ENCODE measurements at regions not wholly inside any gene's neighbourhood (a gene's known extent, or its start where the extent isn't known, plus 50 kb on each side); places are given as distances from the start of the nearest gene placed in this dataset.
"Not testable (repeated sequence)": the region's sequence is repeated elsewhere in the genome, so short reads cannot be mapped to it uniquely, and the experiment has no call there.

DNA sequence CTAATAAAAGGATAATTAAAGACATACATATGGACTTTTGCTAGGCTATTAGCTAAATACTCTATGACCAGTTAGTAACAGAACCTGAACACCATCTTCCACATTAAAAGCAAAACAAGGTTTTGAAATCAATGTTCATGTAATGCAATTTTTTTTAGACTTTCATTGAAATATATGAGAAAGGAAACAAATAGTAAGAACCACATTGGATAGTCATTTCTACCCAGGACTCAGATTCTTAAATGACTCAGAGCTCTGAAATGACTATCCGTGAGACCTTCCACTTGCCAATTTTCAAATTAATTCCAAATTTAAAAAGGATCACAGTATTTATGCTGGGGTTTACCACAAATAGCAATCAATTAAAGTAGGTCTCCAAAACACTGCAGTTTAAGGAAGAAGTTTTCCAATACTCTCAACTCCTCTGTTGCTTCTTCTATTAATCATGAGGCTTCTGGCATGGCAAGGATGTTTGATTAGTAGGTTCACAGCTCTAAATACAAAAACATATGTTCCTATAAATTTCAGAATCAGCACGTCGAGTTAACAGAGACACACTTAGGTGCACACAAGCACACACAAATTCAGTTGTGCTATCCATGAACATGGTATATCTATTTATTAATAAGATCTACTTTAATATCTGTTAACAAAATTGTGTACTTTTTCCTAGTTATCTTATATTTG is 841.0 kb downstream of the RNF144A start:
- WGBS, 2 donors (ENCODE audit: low coverage in 1 of 2): 78 to 87% methylated on average over 3 of the region's 3 CpGs
- in situ Hi-C loops (cut with MboI; ENCODE audit: low pct_ligation_motif_present in 1 of 4, low pct_unique_long_range_greater_than_20kb in 1 of 4, low sequenced_read_pairs in 3 of 4): no loop called here
- Histone ChIP-seq H3K4me1 (no peaks in the 10 kb centered on the region), H3K36me3 (no peaks in the 10 kb centered on the region), H3K27me3 (no peaks in the 10 kb centered on the region), H3K27ac (no peak overlapping the region), H3K9me3 (peaks cover 12 to 25% of the 10 kb centered on the region in 2 donors), H3K4me3 (no peak overlapping the region)
- no peak for TF ChIP-seq POLR2A (IDR thresholded peaks at IDR 0.05)
- no peak for DNase-seq
- intact Hi-C loops (cut with DNase I; ENCODE audit: low total_unique reads): no loop called here

DNA sequence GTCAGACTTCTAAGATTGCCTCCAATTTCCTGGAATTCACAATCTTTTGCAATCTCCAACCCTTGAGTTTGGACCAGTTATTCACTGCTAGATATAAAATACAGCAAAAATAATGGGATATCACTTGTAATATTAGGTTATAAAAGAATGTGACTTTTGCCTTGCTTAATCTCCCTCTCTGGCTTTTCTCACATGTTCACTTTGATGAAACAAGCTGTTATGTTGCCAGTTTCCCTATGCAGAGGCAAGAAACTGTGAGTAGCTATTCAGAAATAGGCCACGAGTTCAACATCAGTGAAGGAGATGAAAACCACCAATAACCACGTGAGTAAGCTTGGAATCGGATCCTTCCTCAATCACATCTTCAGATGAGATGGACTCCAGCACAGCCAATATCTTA is 842.7 kb downstream of the RNF144A start:
- H3K27ac ChIP-seq: no peak overlapping the region

DNA sequence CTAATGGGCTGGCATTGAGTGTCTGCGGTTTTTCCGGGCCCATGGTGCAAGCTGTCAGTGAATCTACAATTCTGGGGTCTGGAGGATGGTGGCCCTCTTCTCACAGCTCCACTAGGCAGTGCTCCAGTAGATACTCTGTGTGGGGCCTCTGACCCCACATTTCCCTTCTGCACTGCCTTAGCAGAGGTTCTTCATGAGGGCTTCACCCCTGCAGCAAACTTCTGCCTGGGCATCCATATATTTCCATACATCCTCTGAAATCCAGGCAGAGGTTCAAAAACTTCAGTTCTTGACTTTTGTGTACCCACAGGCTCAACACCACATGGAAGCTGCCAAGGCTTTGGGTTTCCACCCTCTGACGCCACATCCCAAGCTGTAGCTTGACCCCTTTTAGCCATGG is 846.2 kb downstream of the RNF144A start:
- H3K4me1 ChIP-seq; in situ Hi-C loops (cut with MboI; ENCODE audit: low pct_ligation_motif_present in 1 of 4, low pct_unique_long_range_greater_than_20kb in 1 of 4, low sequenced_read_pairs in 3 of 4); intact Hi-C loops (cut with DNase I; ENCODE audit: low total_unique reads); DNase-seq; H3K27ac ChIP-seq; H3K27me3 ChIP-seq; H3K4me3 ChIP-seq; H3K36me3 ChIP-seq: not testable (repeated sequence)
- 96% methylated on average over 3 of the region's 3 CpGs; no CpG with 5 or more reads in 1 of the 2 donors for WGBS, 2 donors (ENCODE audit: low coverage in 1 of 2)
- peaks cover 6 to 15% of the 10 kb centered on the region in 2 donors for H3K9me3 ChIP-seq

More for the DNA sequence above, 842.7 kb downstream of the RNF144A start:
- no peak for DNase-seq
- in situ Hi-C loops (cut with MboI; ENCODE audit: low pct_ligation_motif_present in 1 of 4, low pct_unique_long_range_greater_than_20kb in 1 of 4, low sequenced_read_pairs in 3 of 4): no loop called here
- TF ChIP-seq, protein P1, sequence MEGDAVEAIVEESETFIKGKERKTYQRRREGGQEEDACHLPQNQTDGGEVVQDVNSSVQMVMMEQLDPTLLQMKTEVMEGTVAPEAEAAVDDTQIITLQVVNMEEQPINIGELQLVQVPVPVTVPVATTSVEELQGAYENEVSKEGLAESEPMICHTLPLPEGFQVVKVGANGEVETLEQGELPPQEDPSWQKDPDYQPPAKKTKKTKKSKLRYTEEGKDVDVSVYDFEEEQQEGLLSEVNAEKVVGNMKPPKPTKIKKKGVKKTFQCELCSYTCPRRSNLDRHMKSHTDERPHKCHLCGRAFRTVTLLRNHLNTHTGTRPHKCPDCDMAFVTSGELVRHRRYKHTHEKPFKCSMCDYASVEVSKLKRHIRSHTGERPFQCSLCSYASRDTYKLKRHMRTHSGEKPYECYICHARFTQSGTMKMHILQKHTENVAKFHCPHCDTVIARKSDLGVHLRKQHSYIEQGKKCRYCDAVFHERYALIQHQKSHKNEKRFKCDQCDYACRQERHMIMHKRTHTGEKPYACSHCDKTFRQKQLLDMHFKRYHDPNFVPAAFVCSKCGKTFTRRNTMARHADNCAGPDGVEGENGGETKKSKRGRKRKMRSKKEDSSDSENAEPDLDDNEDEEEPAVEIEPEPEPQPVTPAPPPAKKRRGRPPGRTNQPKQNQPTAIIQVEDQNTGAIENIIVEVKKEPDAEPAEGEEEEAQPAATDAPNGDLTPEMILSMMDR (IDR thresholded peaks at IDR 0.05): no peak
- TF ChIP-seq EP300 (IDR thresholded peaks at IDR 0.05; ENCODE audit: low read depth): no peak
- Histone ChIP-seq H3K36me3 (no peaks in the 10 kb centered on the region), H3K27me3 (no peaks in the 10 kb centered on the region), H3K4me3 (no peak overlapping the region), H3K4me1 (no peaks in the 10 kb centered on the region), H3K9me3 (peaks cover 12 to 19% of the 10 kb centered on the region in 2 donors)
- intact Hi-C loops (cut with DNase I; ENCODE audit: low total_unique reads): no loop called here
- 76 to 86% methylated on average over 3 of the region's 3 CpGs for WGBS, 2 donors (ENCODE audit: low coverage in 1 of 2)

DNA sequence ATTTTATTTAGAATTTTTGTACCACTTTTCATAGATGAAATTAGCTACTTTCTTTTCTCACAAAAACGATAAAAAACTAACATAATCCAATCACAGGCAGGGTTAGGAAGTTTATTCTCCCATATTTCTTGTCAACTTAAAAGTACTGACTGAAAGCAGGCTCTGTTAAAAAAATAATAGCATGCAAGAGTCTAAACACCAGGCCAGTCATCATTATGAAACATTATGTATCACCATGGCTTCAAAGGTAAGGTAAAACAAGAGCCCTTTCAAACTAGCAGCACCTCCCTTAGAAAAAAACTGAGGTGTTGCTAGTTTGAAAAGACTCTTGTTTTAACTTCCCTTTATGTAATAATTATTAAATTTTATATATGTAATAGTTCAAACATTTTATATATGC is 848.0 kb downstream of the RNF144A start:
- peaks cover 0 to 13% of the 10 kb centered on the region in 2 donors for H3K9me3 ChIP-seq
- no peak overlapping the region for H3K27ac ChIP-seq
- H3K36me3 ChIP-seq: no peaks in the 10 kb centered on the region
- no peaks in the 10 kb centered on the region for H3K27me3 ChIP-seq
- WGBS, 2 donors (ENCODE audit: low coverage in 1 of 2): 71 to 82% methylated on average over 1 of the region's 1 CpG
- TF ChIP-seq POLR2AphosphoS5 (IDR thresholded peaks at IDR 0.05): peak; percentile 19 to 76 (median 65)
- TF ChIP-seq, protein P1 (IDR thresholded peaks at IDR 0.05): no peak
- no peaks in the 10 kb centered on the region for H3K4me1 ChIP-seq
- no peak for DNase-seq
- in situ Hi-C loops (cut with MboI; ENCODE audit: low pct_ligation_motif_present in 1 of 4, low pct_unique_long_range_greater_than_20kb in 1 of 4, low sequenced_read_pairs in 3 of 4): no loop called here
- intact Hi-C loops (cut with DNase I; ENCODE audit: low total_unique reads): no loop called here
- H3K4me3 ChIP-seq: no peak overlapping the region

DNA sequence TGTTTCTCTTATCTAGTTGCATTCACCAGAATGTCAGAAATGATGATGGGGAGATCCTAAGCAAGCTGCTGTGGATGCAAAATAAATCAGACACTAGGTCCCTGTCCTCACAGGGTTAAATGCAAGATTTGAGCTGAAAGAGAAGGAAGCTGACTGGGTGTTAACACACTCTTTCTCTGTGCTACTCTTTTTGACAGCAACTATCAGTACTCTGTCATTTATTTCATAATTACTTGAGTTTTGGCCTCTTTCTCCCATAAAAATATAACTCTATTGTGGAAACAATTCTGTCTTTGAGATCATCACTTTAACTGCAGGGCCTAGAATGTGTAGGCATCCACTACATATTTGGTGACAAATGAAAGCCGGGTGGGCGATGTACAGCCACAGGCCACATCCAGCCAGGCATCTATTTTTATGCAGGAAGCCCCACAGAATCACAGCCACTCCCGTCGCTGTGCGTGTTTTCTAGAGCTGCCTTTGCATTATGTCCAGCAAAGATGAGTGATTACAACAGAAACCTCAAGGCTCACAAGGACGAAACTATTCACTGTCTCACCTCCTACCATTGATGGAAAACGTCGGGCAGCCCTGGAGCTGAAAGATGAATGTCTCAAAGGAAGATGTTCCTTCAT is 849.0 kb downstream of the RNF144A start:
- Histone ChIP-seq H3K27ac (peak overlapping the region in 3 of 4 donors; percentile 55 to 77 (median 76)), H3K36me3 (no peaks in the 10 kb centered on the region), H3K27me3 (no peaks in the 10 kb centered on the region), H3K4me3 (no peak overlapping the region), H3K9me3 (peaks cover 0 to 13% of the 10 kb centered on the region in 2 donors), H3K4me1 (no peaks in the 10 kb centered on the region)
- TF ChIP-seq POLR2A (IDR thresholded peaks at IDR 0.05) (no peak), POLR2AphosphoS5 (IDR thresholded peaks at IDR 0.05) (no peak), EP300 (IDR thresholded peaks at IDR 0.05; ENCODE audit: low read depth) (no peak)
- TF ChIP-seq, protein P1 (IDR thresholded peaks at IDR 0.05): no peak
- no peak for DNase-seq
- WGBS, 2 donors (ENCODE audit: low coverage in 1 of 2): 77 to 88% methylated on average over 3 to 8 of the region's 8 CpGs
- in situ Hi-C loops (cut with MboI; ENCODE audit: low pct_ligation_motif_present in 1 of 4, low pct_unique_long_range_greater_than_20kb in 1 of 4, low sequenced_read_pairs in 3 of 4) (no loop called here), intact Hi-C loops (cut with DNase I; ENCODE audit: low total_unique reads) (no loop called here)
